ENCODE measurements at regions not wholly inside any gene's neighbourhood (a gene's known extent, or its start where the extent isn't known, plus 50 kb on each side); places are given as distances from the start of the nearest gene placed in this dataset.

- DNase-seq: no peak
Observed at GRCh38 chr13:77378662-77379061, 51.8 kb upstream of the MYCBP2 start.

- DNase-seq: no peak
Observed at GRCh38 chr13:77377016-77377415, 50.1 kb upstream of the MYCBP2 start.
